ENCODE measurements at regions not wholly inside any gene's neighbourhood (a gene's known extent, or its start where the extent isn't known, plus 50 kb on each side); places are given as distances from the start of the nearest gene placed in this dataset.

GRCh38 chr7:41313171-41313570 is 389.7 kb downstream of the INHBA start:
- DNase-seq (ENCODE audit: extremely low read depth, low read depth): no peak
- no peak overlapping the region for H3K4me3 ChIP-seq (replicated peaks; ENCODE audit: low read depth, low read length)
- TF ChIP-seq, protein P1, sequence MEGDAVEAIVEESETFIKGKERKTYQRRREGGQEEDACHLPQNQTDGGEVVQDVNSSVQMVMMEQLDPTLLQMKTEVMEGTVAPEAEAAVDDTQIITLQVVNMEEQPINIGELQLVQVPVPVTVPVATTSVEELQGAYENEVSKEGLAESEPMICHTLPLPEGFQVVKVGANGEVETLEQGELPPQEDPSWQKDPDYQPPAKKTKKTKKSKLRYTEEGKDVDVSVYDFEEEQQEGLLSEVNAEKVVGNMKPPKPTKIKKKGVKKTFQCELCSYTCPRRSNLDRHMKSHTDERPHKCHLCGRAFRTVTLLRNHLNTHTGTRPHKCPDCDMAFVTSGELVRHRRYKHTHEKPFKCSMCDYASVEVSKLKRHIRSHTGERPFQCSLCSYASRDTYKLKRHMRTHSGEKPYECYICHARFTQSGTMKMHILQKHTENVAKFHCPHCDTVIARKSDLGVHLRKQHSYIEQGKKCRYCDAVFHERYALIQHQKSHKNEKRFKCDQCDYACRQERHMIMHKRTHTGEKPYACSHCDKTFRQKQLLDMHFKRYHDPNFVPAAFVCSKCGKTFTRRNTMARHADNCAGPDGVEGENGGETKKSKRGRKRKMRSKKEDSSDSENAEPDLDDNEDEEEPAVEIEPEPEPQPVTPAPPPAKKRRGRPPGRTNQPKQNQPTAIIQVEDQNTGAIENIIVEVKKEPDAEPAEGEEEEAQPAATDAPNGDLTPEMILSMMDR (IDR thresholded peaks at IDR 0.05; ENCODE audit: low read depth, low read length, missing control alignments): no peak

GRCh38 chr7:41312235-41312634 is 390.7 kb downstream of the INHBA start:
- no peak overlapping the region for H3K4me3 ChIP-seq (replicated peaks; ENCODE audit: low read depth, low read length)
- TF ChIP-seq, protein P1 (IDR thresholded peaks at IDR 0.05; ENCODE audit: low read depth, low read length, missing control alignments): no peak
- no peak for DNase-seq (ENCODE audit: extremely low read depth, low read depth)

DNA sequence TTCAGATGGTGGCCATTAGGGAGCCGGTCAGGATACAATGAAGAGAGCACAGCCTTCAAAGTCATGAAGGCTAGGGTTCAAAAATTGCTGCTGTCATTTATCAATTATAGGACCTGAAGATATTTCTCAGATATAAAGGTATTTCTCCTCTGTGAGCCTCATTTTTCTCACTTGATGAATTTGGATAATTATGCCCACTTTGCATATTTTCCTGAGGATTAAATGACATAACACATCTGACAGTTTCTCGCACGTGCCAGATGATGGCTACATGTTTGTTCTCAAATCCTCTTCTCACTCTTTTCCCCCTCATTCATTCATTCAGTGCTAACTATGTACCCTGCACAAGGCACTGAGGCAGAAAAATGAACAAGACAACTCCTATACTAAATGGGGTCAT is 391.6 kb downstream of the INHBA start:
- no peak for DNase-seq (ENCODE audit: extremely low read depth, low read depth)
- no peak overlapping the region for H3K4me3 ChIP-seq (replicated peaks; ENCODE audit: low read depth, low read length)
- TF ChIP-seq, protein P1 (IDR thresholded peaks at IDR 0.05; ENCODE audit: low read depth, low read length, missing control alignments): no peak

DNA sequence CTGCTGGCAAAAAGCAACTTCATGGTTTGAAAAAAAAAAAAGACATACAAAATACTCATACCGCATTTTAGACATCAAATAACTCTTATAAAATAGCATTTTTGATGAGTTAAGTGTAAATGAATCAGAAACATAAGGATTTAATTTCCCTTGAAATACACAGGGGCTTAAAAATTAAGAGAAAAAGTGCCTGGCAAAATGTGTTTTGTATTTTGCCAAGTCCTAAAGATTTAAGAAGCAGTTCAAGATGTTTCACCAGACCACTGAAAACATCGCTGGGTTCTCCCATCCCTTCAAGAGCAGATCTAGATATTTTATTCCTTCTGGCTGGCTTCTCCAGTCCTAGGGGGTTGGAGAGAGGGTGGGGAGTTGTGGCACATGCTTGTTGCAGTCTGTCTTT is 396.4 kb downstream of the INHBA start:
- no peak overlapping the region for H3K4me3 ChIP-seq (replicated peaks; ENCODE audit: low read depth, low read length)
- TF ChIP-seq, protein P1 (IDR thresholded peaks at IDR 0.05; ENCODE audit: low read depth, low read length, missing control alignments): no peak
- no peak for DNase-seq (ENCODE audit: extremely low read depth, low read depth)

GRCh38 chr7:41305001-41305400 is 397.9 kb downstream of the INHBA start:
- DNase-seq (ENCODE audit: extremely low read depth, low read depth): no peak

GRCh38 chr7:41303709-41304108 is 399.2 kb downstream of the INHBA start:
- TF ChIP-seq, protein P1 (IDR thresholded peaks at IDR 0.05; ENCODE audit: low read depth, low read length, missing control alignments): no peak
- DNase-seq (ENCODE audit: extremely low read depth, low read depth): no peak
- no peak overlapping the region for H3K4me3 ChIP-seq (replicated peaks; ENCODE audit: low read depth, low read length)

More at GRCh38 chr7:41305001-41305400, 397.9 kb downstream of the INHBA start:
- TF ChIP-seq, protein P1 (IDR thresholded peaks at IDR 0.05; ENCODE audit: low read depth, low read length, missing control alignments): no peak
- no peak overlapping the region for H3K4me3 ChIP-seq (replicated peaks; ENCODE audit: low read depth, low read length)

- peak; percentile 31 for DNase-seq (ENCODE audit: extremely low read depth, low read depth)
- H3K4me3 ChIP-seq (replicated peaks; ENCODE audit: low read depth, low read length): no peak overlapping the region
- TF ChIP-seq, protein P1 (IDR thresholded peaks at IDR 0.05; ENCODE audit: low read depth, low read length, missing control alignments): no peak
Measured at GRCh38 chr7:41298409-41298808, 404.5 kb downstream of the INHBA start.

Data from HFF-Myc (cell line).